SK-N-SH treated with all-trans-retinoic acid at 6 μM for 48 hours (cell line): ENCODE measurements at regions not wholly inside any gene's neighbourhood (a gene's known extent, or its start where the extent isn't known, plus 50 kb on each side); places are given as distances from the start of the nearest gene placed in this dataset.

Source experiments
- ATAC-seq: fragments of 200-7000 bp; cut with Tn5 transposase; 3 replicates; pipeline ENCODE4 v1.9.1; 2020; ENCODE audit warnings: mild to moderate bottlenecking, moderate library complexity
- ARNTL ChIP-seq: fragments of 450-650 bp; formaldehyde crosslinking; IDR thresholded peaks from 2 replicates; pipeline ENCODE4 v1.5.0; 2020; ENCODE audit warnings: low read depth, mild to moderate bottlenecking, moderate library complexity, borderline replicate concordance
- BACH2 ChIP-seq: fragments of 250-450 bp; sonication (Bioruptor Pico); IDR thresholded peaks from 2 replicates; pipeline ENCODE4 v1.9.0; 2021; ENCODE audit warnings: mild to moderate bottlenecking, borderline replicate concordance
- CSDC2 ChIP-seq: fragments of 250-450 bp; sonication (Bioruptor Pico); IDR thresholded peaks from 2 replicates; pipeline ENCODE4 v1.5.0; 2020; ENCODE audit warnings: mild to moderate bottlenecking, moderate library complexity
- ESRRG ChIP-seq: fragments of 250-450 bp; sonication (Bioruptor Pico); IDR thresholded peaks from 2 replicates; pipeline ENCODE4 v1.6.1; 2021; ENCODE audit warnings: mild to moderate bottlenecking
- GLIS3 ChIP-seq: fragments of 250-450 bp; sonication (Bioruptor Pico); IDR thresholded peaks from 2 replicates; pipeline ENCODE4 v1.5.0; 2020; ENCODE audit warnings: mild to moderate bottlenecking, moderate library complexity
- ISL1 ChIP-seq: fragments of 250-450 bp; sonication (Bioruptor Pico); IDR thresholded peaks from 2 replicates; pipeline ENCODE4 v2.1.2; 2022; ENCODE audit warnings: mild to moderate bottlenecking, moderate library complexity
- RARB ChIP-seq: fragments of 250-450 bp; sonication (Bioruptor Pico); IDR thresholded peaks from 2 replicates; pipeline ENCODE4 v1.8.0; 2021; ENCODE audit warnings: mild to moderate bottlenecking, moderate library complexity
- SNAI2 ChIP-seq: fragments of 250-450 bp; sonication (Bioruptor Pico); IDR thresholded peaks from 2 replicates; pipeline ENCODE4 v1.5.0; 2020; ENCODE audit warnings: mild to moderate bottlenecking, moderate library complexity
- TCF4 ChIP-seq: fragments of 250-450 bp; sonication (Bioruptor Pico); IDR thresholded peaks from 2 replicates; pipeline ENCODE4 v1.8.0; 2021; ENCODE audit warnings: mild to moderate bottlenecking, moderate library complexity, borderline replicate concordance
- ZC3H10 ChIP-seq: fragments of 250-450 bp; sonication (Bioruptor Pico); IDR thresholded peaks from 2 replicates; pipeline ENCODE4 v1.5.1; 2021; ENCODE audit warnings: mild to moderate bottlenecking, moderate library complexity
- ZFP3 ChIP-seq: fragments of 250-450 bp; sonication (Bioruptor Pico); IDR thresholded peaks from 2 replicates; pipeline ENCODE4 v1.5.0; 2020; ENCODE audit warnings: mild to moderate bottlenecking, moderate library complexity
- ZNF565 ChIP-seq: fragments of 450-650 bp; formaldehyde crosslinking; conservative IDR thresholded peaks from 2 replicates; pipeline ENCODE4 v1.5.0; 2020; ENCODE audit warnings: low read depth, mild to moderate bottlenecking, moderate library complexity
- ZNF70 ChIP-seq: fragments of 450-650 bp; formaldehyde crosslinking; IDR thresholded peaks from 2 replicates; pipeline ENCODE4 v1.5.0; 2020; ENCODE audit warnings: mild to moderate bottlenecking, moderate library complexity
- ZNF8 ChIP-seq: fragments of 450-650 bp; formaldehyde crosslinking; IDR thresholded peaks from 2 replicates; pipeline ENCODE4 v1.5.0; 2020; ENCODE audit warnings: mild to moderate bottlenecking, moderate library complexity
- TF ChIP-seq, protein P1 (sequence below): fragments of 250-450 bp; sonication (Bioruptor Pico); IDR thresholded peaks from 2 replicates; pipeline ENCODE4 v1.5.1; 2020; ENCODE audit warnings: low read depth, mild to moderate bottlenecking, moderate library complexity
- TF ChIP-seq, protein P2 (sequence below): fragments of 250-450 bp; sonication (Bioruptor Pico); IDR thresholded peaks from 2 replicates; pipeline ENCODE4 v1.5.1; 2021; ENCODE audit warnings: mild to moderate bottlenecking, moderate library complexity
- TF ChIP-seq, protein P3 (sequence below): fragments of 250-450 bp; sonication (Bioruptor Pico); IDR thresholded peaks from 2 replicates; pipeline ENCODE4 v1.5.0; 2020; ENCODE audit warnings: mild to moderate bottlenecking, moderate library complexity
- TF ChIP-seq, protein P4 (sequence below): fragments of 250-450 bp; sonication (Bioruptor Pico); IDR thresholded peaks from 2 replicates; pipeline ENCODE4 v1.8.0; 2021; ENCODE audit warnings: low read depth, mild to moderate bottlenecking, moderate library complexity, borderline replicate concordance

DNA sequence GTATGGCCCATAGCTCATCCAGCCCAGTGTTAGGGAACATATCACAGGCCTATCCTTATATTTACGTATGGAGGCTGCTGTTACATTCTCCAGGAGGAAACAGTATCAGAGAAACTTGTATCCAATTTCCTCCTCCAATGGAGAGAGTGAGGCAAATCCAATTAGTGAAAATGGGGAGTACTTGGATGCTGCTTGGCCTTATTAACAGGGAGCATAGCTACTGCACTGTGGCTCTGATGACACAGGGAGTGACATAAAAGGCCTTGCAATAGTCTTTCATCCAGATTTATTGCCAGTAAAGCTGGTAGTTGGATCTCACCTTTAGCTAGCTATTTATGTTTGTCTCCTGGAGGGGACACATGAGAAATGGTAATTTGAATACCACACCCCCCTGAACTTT lies 313.2 kb upstream of the MTPN start:
- TF ChIP-seq GLIS3 (CRISPR knock-in tag) (no peak), TCF4 (CRISPR knock-in tag) (no peak), CSDC2 (CRISPR knock-in tag) (no peak)
- TF ChIP-seq, protein P1, sequence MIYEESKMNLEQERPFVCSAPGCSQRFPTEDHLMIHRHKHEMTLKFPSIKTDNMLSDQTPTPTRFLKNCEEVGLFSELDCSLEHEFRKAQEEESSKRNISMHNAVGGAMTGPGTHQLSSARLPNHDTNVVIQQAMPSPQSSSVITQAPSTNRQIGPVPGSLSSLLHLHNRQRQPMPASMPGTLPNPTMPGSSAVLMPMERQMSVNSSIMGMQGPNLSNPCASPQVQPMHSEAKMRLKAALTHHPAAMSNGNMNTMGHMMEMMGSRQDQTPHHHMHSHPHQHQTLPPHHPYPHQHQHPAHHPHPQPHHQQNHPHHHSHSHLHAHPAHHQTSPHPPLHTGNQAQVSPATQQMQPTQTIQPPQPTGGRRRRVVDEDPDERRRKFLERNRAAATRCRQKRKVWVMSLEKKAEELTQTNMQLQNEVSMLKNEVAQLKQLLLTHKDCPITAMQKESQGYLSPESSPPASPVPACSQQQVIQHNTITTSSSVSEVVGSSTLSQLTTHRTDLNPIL, result no peak
- TF ChIP-seq, all 23 proteins: peak for 0
- no peak for ATAC-seq

DNA sequence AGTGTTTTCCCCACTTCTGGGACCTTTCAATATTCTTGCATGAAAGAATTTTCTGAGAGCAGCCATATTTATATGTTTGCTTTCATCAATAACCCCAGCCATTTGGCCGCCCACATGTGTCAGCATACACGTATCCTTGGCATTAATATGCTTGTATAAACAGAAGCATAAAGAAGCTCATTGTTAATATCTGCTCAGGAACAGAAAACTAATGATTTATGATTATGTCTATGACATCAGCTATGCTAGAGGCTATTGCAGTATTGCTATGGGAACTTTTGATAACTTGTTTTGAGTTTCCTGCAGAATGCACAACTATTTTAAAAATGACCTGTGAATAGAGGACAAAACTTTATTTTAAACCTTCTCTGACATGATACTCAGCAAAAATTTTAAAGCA lies 300.9 kb upstream of the MTPN start:
- ATAC-seq, result no peak
- TF ChIP-seq CSDC2 (CRISPR knock-in tag) (no peak), ARNTL (CRISPR knock-in tag) (no peak), ZFP3 (CRISPR knock-in tag) (no peak), ZNF70 (CRISPR knock-in tag) (no peak)
- TF ChIP-seq, protein P2, sequence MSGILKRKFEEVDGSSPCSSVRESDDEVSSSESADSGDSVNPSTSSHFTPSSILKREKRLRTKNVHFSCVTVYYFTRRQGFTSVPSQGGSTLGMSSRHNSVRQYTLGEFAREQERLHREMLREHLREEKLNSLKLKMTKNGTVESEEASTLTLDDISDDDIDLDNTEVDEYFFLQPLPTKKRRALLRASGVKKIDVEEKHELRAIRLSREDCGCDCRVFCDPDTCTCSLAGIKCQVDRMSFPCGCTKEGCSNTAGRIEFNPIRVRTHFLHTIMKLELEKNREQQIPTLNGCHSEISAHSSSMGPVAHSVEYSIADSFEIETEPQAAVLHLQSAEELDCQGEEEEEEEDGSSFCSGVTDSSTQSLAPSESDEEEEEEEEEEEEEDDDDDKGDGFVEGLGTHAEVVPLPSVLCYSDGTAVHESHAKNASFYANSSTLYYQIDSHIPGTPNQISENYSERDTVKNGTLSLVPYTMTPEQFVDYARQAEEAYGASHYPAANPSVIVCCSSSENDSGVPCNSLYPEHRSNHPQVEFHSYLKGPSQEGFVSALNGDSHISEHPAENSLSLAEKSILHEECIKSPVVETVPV, result no peak

DNA sequence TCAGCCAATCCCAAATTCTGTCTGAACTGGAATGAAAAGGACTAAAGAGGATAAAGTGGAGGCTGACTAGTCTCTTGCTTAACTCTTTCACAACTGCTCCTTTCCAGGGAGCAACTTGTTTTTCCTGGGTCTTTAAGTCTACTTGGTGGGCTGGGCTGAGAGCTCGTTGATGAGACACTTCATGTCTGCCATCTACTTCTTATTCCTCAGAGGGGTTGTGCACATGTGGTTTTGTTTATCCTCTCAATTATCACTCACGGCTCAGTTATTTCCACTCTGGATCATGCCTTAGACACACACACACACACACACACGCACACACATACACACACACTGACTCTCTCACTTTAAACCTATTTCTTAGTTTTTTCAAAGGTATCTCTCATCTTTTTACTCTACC lies 298.6 kb upstream of the MTPN start:
- no peak for ATAC-seq
- TF ChIP-seq ISL1 (CRISPR knock-in tag) (no peak), TCF4 (CRISPR knock-in tag) (0 out of 2 replicates have a peak, but pooled peaks have one; percentile 10), ZC3H10 (no peak), ESRRG (CRISPR knock-in tag) (no peak), CSDC2 (CRISPR knock-in tag) (no peak), GLIS3 (CRISPR knock-in tag) (no peak)
- TF ChIP-seq, protein P2, result no peak

DNA sequence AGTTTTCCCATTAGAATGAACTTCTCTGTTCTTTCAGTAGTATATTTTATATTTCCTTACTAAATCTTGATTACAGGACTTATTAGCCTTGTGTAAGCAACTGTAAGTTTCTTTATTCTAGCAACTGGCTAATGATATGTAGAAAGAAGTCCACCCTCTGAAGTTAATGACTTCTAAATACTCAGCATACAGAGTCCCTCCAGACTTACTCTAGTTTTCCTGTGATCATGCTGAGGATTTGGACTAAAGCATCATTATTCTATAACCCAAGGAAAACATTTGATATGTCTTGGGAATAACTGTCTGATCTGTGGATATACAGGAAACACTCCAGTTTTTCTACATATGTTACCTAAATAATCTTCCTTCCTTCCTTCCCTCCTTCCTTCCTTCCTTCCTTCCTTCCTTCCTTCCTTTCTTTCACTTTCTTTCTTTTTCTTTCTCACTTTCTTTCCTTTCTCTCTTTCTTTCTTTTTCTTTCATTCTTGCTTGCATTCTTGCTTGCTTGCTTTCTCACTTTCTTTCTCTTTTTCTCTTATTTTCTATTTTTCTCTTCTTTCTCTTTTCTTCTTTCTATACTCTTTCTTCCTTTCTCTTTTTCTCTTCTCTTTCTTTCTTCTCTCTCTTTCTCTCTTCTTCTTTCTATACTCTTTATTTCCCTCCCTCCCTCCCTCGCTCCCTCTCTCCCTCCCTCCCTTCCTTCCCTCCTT lies 297.6 kb upstream of the MTPN start:
- no peak for ATAC-seq
- no peak for TF ChIP-seq SNAI2 (CRISPR knock-in tag)
- TF ChIP-seq ISL1 (CRISPR knock-in tag), result no peak
- TF ChIP-seq, protein P3, sequence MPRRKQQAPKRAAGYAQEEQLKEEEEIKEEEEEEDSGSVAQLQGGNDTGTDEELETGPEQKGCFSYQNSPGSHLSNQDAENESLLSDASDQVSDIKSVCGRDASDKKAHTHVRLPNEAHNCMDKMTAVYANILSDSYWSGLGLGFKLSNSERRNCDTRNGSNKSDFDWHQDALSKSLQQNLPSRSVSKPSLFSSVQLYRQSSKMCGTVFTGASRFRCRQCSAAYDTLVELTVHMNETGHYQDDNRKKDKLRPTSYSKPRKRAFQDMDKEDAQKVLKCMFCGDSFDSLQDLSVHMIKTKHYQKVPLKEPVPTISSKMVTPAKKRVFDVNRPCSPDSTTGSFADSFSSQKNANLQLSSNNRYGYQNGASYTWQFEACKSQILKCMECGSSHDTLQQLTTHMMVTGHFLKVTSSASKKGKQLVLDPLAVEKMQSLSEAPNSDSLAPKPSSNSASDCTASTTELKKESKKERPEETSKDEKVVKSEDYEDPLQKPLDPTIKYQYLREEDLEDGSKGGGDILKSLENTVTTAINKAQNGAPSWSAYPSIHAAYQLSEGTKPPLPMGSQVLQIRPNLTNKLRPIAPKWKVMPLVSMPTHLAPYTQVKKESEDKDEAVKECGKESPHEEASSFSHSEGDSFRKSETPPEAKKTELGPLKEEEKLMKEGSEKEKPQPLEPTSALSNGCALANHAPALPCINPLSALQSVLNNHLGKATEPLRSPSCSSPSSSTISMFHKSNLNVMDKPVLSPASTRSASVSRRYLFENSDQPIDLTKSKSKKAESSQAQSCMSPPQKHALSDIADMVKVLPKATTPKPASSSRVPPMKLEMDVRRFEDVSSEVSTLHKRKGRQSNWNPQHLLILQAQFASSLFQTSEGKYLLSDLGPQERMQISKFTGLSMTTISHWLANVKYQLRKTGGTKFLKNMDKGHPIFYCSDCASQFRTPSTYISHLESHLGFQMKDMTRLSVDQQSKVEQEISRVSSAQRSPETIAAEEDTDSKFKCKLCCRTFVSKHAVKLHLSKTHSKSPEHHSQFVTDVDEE (CRISPR knock-in tag), result no peak
- TF ChIP-seq, protein P4, sequence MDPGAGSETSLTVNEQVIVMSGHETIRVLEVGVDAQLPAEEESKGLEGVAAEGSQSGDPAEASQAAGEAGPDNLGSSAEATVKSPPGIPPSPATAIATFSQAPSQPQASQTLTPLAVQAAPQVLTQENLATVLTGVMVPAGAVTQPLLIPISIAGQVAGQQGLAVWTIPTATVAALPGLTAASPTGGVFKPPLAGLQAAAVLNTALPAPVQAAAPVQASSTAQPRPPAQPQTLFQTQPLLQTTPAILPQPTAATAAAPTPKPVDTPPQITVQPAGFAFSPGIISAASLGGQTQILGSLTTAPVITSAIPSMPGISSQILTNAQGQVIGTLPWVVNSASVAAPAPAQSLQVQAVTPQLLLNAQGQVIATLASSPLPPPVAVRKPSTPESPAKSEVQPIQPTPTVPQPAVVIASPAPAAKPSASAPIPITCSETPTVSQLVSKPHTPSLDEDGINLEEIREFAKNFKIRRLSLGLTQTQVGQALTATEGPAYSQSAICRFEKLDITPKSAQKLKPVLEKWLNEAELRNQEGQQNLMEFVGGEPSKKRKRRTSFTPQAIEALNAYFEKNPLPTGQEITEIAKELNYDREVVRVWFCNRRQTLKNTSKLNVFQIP (CRISPR knock-in tag), result no peak
- TF ChIP-seq ZNF565, result no peak
- no peak for TF ChIP-seq CSDC2 (CRISPR knock-in tag)
- no peak for TF ChIP-seq RARB (CRISPR knock-in tag)
- no peak for TF ChIP-seq ZFP3 (CRISPR knock-in tag)
- TF ChIP-seq BACH2 (CRISPR knock-in tag), result no peak
- TF ChIP-seq TCF4 (CRISPR knock-in tag), result no peak
- no peak for TF ChIP-seq ESRRG (CRISPR knock-in tag)
- TF ChIP-seq ZNF70 (CRISPR knock-in tag), result no peak
- TF ChIP-seq ZC3H10, result no peak
- no peak for TF ChIP-seq ZNF8 (CRISPR knock-in tag)
